ENCODE measurements at regions not wholly inside any gene's neighbourhood (a gene's known extent, or its start where the extent isn't known, plus 50 kb on each side); places are given as distances from the start of the nearest gene placed in this dataset.

DNA sequence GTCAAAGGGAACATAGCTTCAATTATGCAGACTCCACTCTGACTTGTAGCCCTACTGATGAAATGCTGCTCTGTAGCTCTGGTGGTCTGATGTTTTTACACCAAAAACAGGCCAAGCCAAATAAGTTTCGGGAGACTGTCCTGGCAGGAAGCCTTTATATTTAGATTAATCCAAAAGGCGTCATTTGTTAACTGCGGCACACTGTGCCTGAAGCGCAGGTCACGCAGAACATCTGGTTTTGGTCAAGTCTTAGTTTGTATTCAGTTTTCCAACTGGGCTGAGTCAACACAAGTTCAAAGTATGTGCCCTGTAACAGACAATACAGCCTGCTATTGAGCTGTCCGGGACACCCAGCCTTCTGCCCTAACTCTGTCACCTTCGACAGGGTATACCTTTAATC, 154.6 kb upstream of the IPO5 start:
- TF ChIP-seq SIN3A (IDR thresholded peaks at IDR 0.05; ENCODE audit: borderline replicate concordance, insufficient read depth, low read length) (no peak), FOXP2 (optimal IDR thresholded peaks at IDR 0.05; ENCODE audit: borderline replicate concordance, extremely low read depth, extremely low read length, insufficient read depth) (no peak), POLR2AphosphoS5 (IDR thresholded peaks at IDR 0.05; ENCODE audit: low read depth, low read length) (no peak), REST (IDR thresholded peaks at IDR 0.05; ENCODE audit: insufficient read depth in 1 of 2, low read depth in 2 of 2, low read length in 2 of 2) (no peak), TAF1 (IDR thresholded peaks at IDR 0.05; ENCODE audit: borderline replicate concordance, insufficient read depth, low read length) (no peak)

- TF ChIP-seq POLR2AphosphoS5 (IDR thresholded peaks at IDR 0.05; ENCODE audit: low read depth, low read length) (no peak), REST (IDR thresholded peaks at IDR 0.05; ENCODE audit: insufficient read depth in 1 of 2, low read depth in 2 of 2, low read length in 2 of 2) (no peak), FOXP2 (optimal IDR thresholded peaks at IDR 0.05; ENCODE audit: borderline replicate concordance, extremely low read depth, extremely low read length, insufficient read depth) (no peak), SIN3A (IDR thresholded peaks at IDR 0.05; ENCODE audit: borderline replicate concordance, insufficient read depth, low read length) (no peak)
Observed at GRCh38 chr13:97802213-97802612, 151.3 kb upstream of the IPO5 start.

DNA sequence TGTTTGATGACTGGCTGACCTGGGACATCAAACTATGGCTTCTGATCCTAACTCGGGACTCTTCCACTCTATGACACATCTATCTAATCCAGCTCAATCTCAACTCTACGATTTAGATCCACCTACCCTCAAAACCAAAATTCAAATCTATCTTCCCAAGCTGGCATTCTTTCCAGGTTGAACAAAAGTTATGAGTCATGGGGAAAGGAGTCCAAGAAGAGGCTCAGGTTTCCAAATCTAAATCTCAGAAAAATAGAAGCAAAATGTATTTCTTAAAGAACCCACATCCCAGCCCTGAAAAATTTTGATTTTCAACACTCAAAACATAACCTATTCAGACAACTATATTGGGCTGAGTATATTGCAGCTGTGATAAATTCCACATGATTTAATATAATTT, 143.9 kb upstream of the IPO5 start:
- TF ChIP-seq SIN3A (IDR thresholded peaks at IDR 0.05; ENCODE audit: borderline replicate concordance, insufficient read depth, low read length) (no peak), FOXP2 (optimal IDR thresholded peaks at IDR 0.05; ENCODE audit: borderline replicate concordance, extremely low read depth, extremely low read length, insufficient read depth) (no peak), POLR2AphosphoS5 (IDR thresholded peaks at IDR 0.05; ENCODE audit: low read depth, low read length) (no peak), REST (IDR thresholded peaks at IDR 0.05; ENCODE audit: insufficient read depth in 1 of 2, low read depth in 2 of 2, low read length in 2 of 2) (no peak), TAF1 (IDR thresholded peaks at IDR 0.05; ENCODE audit: borderline replicate concordance, insufficient read depth, low read length) (no peak)

DNA sequence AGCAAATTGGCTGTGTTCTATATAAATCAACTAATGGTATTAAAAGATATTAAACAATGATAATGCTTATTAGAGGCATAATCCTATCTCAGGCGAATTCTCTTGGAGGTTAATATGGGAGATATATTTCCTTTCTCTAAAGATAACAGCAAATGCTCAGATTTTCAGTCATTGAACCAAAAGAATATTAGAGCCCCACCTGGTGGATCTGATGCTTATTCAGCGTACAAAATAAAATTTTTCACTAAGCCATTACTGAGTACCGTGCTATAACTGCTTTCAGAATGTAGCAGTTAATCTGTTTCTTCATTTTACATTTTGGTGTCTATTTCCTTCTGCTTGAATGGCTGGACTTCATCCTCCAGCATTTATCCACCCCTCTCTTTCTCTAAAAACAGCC, 143.3 kb upstream of the IPO5 start:
- TF ChIP-seq TAF1 (IDR thresholded peaks at IDR 0.05; ENCODE audit: borderline replicate concordance, insufficient read depth, low read length) (no peak), REST (IDR thresholded peaks at IDR 0.05; ENCODE audit: insufficient read depth in 1 of 2, low read depth in 2 of 2, low read length in 2 of 2) (no peak)

DNA sequence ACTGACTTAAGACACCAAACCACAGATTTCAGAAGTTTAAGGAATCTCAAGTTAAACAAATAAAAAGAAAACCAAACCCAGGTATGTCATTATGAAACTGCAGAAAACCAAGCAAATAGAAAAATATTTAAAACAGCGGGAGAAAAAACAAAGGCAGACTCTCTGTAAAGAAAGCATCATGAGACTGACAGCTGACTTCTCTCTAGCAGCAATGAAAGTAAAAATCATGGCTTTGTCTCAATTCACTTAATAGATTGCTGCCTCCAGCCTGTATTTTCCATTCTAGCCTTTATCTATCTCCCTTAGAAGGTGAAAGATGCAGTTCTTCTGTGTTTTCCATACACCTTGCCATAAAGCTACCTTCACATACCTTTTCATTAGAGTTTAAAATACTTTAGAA, 131.1 kb upstream of the IPO5 start:
- TF ChIP-seq FOXP2 (optimal IDR thresholded peaks at IDR 0.05; ENCODE audit: borderline replicate concordance, extremely low read depth, extremely low read length, insufficient read depth), result no peak
- TF ChIP-seq SIN3A (IDR thresholded peaks at IDR 0.05; ENCODE audit: borderline replicate concordance, insufficient read depth, low read length), result no peak
- no peak for TF ChIP-seq POLR2AphosphoS5 (IDR thresholded peaks at IDR 0.05; ENCODE audit: low read depth, low read length)
- no peak for TF ChIP-seq TAF1 (IDR thresholded peaks at IDR 0.05; ENCODE audit: borderline replicate concordance, insufficient read depth, low read length)
- no peak for TF ChIP-seq REST (IDR thresholded peaks at IDR 0.05; ENCODE audit: insufficient read depth in 1 of 2, low read depth in 2 of 2, low read length in 2 of 2)

Measured in PFSK-1 (cell line).